Endodermal cell (in vitro differentiated cells): ENCODE measurements at regions not wholly inside any gene's neighbourhood (a gene's known extent, or its start where the extent isn't known, plus 50 kb on each side); places are given as distances from the start of the nearest gene placed in this dataset.
A peak's percentile ranks its signal among the peaks of the same experiment; 100 is the strongest.

Source experiments
- DNase-seq: peaks from one replicate; pipeline ENCODE4 v3.0.0-alpha.2; 2017
- H3K27ac ChIP-seq: 2 replicates; pipeline ENCODE4 v1.5.1; 2013; ENCODE audit warnings: mild to moderate bottlenecking, low read depth, low read length, moderate library complexity
- H3K27me3 ChIP-seq: 2 replicates; pipeline ENCODE4 v1.6.1; 2013; ENCODE audit warnings: mild to moderate bottlenecking, low read length, moderate library complexity; ENCODE audit not compliant: insufficient read depth, control insufficient read depth, poor library complexity, severe bottlenecking
- H3K36me3 ChIP-seq: 2 replicates; pipeline ENCODE4 v1.7.0; 2013; ENCODE audit warnings: mild to moderate bottlenecking, low read length, moderate library complexity; ENCODE audit not compliant: control insufficient read depth, insufficient read depth
- H3K4me1 ChIP-seq: one replicate; pipeline ENCODE4 v1.7.0; 2013; ENCODE audit warnings: low read length; ENCODE audit not compliant: control insufficient read depth, insufficient read depth
- H3K4me3 ChIP-seq: 2 replicates; pipeline ENCODE4 v1.5.1; 2013; ENCODE audit warnings: mild to moderate bottlenecking, low read length, moderate library complexity
- H3K9ac ChIP-seq: 2 replicates; pipeline ENCODE4 v1.6.1; 2013; ENCODE audit warnings: mild to moderate bottlenecking, low read length, moderate library complexity; ENCODE audit not compliant: poor library complexity, severe bottlenecking; ENCODE audit errors: extremely low read depth
- H3K9me3 ChIP-seq: 2 replicates; pipeline ENCODE4 v1.6.1; 2013; ENCODE audit warnings: mild to moderate bottlenecking, low read length, moderate library complexity; ENCODE audit not compliant: control insufficient read depth
- H3K27ac Mint-ChIP-seq: 2 replicates; pipeline ENCODE4 v1.8.0; 2020; ENCODE audit warnings: mixed read lengths
- H3K27me3 Mint-ChIP-seq: 2 replicates; pipeline ENCODE4 v1.8.0; 2021; ENCODE audit warnings: mild to moderate bottlenecking, mixed read lengths; ENCODE audit not compliant: insufficient read depth
- H3K36me3 Mint-ChIP-seq: 2 replicates; pipeline ENCODE4 v1.8.0; 2020; ENCODE audit warnings: low read depth, mixed read lengths
- H3K4me1 Mint-ChIP-seq: 2 replicates; pipeline ENCODE4 v1.8.0; 2020; ENCODE audit warnings: mixed read lengths
- H3K4me3 Mint-ChIP-seq: 2 replicates; pipeline ENCODE4 v1.8.0; 2020; ENCODE audit warnings: mild to moderate bottlenecking, moderate library complexity, mixed read lengths
- H3K9me3 Mint-ChIP-seq: 2 replicates; pipeline ENCODE4 v1.8.0; 2020; ENCODE audit warnings: mild to moderate bottlenecking, mixed read lengths
- CTCF ChIP-seq: fragments of 200-600 bp; sonication (generic); conservative IDR thresholded peaks from 2 replicates; pipeline ENCODE4 v1.5.0; 2021; ENCODE audit warnings: antibody characterized with exemption, mild to moderate bottlenecking
- WGBS, 2 experiments: methylation state at CpG; one replicate each; pipeline versions ENCODE4 v1.1.5 to v1.1.7; 2013; ENCODE audit warnings: missing lambda C conversion rate in 2 of 2, mixed read lengths in 1 of 2; ENCODE audit not compliant: insufficient coverage in 1 of 2, insufficient read length in 1 of 2; 5-methylcytosine and 5-hydroxymethylcytosine counted together

GRCh38 chr2:239715202-239715601 lies 309.9 kb downstream of the NDUFA10 start:
- no peak overlapping the region for H3K9ac ChIP-seq
- H3K4me3 Mint-ChIP-seq: no peak overlapping the region
- H3K36me3 Mint-ChIP-seq: no peaks in the 10 kb centered on the region
- peaks cover 4% of the 10 kb centered on the region for H3K4me1 Mint-ChIP-seq
- no peak overlapping the region for H3K27ac Mint-ChIP-seq
- no peak overlapping the region for H3K27ac ChIP-seq
- TF ChIP-seq CTCF: no peak
- H3K36me3 ChIP-seq: no peaks in the 10 kb centered on the region
- H3K27me3 Mint-ChIP-seq: peaks cover 4% of the 10 kb centered on the region
- H3K9me3 ChIP-seq: peaks cover 28% of the 10 kb centered on the region
- H3K9me3 Mint-ChIP-seq: peaks cover 29% of the 10 kb centered on the region
- no peak overlapping the region for H3K4me3 ChIP-seq
- 88 to 97% methylated on average over 7 to 9 of the region's 9 CpGs for WGBS, 2 experiments
- DNase-seq: peak; percentile 32
- H3K27me3 ChIP-seq: no peaks in the 10 kb centered on the region
- no peaks in the 10 kb centered on the region for H3K4me1 ChIP-seq

GRCh38 chr2:239714116-239714515 lies 311.0 kb downstream of the NDUFA10 start:
- WGBS, 2 experiments: 73 to 100% methylated on average over 2 to 6 of the region's 6 CpGs

GRCh38 chr2:239712755-239713154 lies 311.9 kb upstream of the HDAC4 start:
- H3K27ac ChIP-seq: no peak overlapping the region
- no peaks in the 10 kb centered on the region for H3K4me1 ChIP-seq
- no peaks in the 10 kb centered on the region for H3K36me3 ChIP-seq
- no peak for TF ChIP-seq CTCF
- Mint-ChIP-seq H3K4me3 (no peak overlapping the region), H3K4me1 (peaks cover 4% of the 10 kb centered on the region), H3K9me3 (peaks cover 27% of the 10 kb centered on the region), H3K27me3 (peaks cover 4% of the 10 kb centered on the region), H3K36me3 (no peaks in the 10 kb centered on the region), H3K27ac (no peak overlapping the region)
- WGBS, 2 experiments: 89 to 90% methylated on average over 3 of the region's 3 CpGs
- peaks cover 28% of the 10 kb centered on the region for H3K9me3 ChIP-seq
- no peaks in the 10 kb centered on the region for H3K27me3 ChIP-seq
- H3K4me3 ChIP-seq: no peak overlapping the region
- no peak overlapping the region for H3K9ac ChIP-seq
- peak; percentile 17 for DNase-seq

More at GRCh38 chr2:239714116-239714515, 311.0 kb downstream of the NDUFA10 start:
- H3K4me1 ChIP-seq: no peaks in the 10 kb centered on the region
- Mint-ChIP-seq H3K36me3 (no peaks in the 10 kb centered on the region), H3K9me3 (peaks cover 27% of the 10 kb centered on the region), H3K27me3 (peaks cover 4% of the 10 kb centered on the region), H3K4me1 (peaks cover 4% of the 10 kb centered on the region), H3K27ac (no peak overlapping the region), H3K4me3 (no peak overlapping the region)
- H3K4me3 ChIP-seq: no peak overlapping the region
- DNase-seq: no peak
- H3K36me3 ChIP-seq: no peaks in the 10 kb centered on the region
- no peak for TF ChIP-seq CTCF
- H3K9me3 ChIP-seq: peaks cover 28% of the 10 kb centered on the region
- H3K27me3 ChIP-seq: no peaks in the 10 kb centered on the region
- no peak overlapping the region for H3K9ac ChIP-seq
- no peak overlapping the region for H3K27ac ChIP-seq
